IMR-90 (cell line): ENCODE measurements at regions not wholly inside any gene's neighbourhood (a gene's known extent, or its start where the extent isn't known, plus 50 kb on each side); places are given as distances from the start of the nearest gene placed in this dataset.

Source experiments
- BHLHE40 ChIP-seq: fragments of 150-350 bp; IDR thresholded peaks from 2 replicates; pipeline ENCODE4 v1.6.1; 2016; ENCODE audit warnings: mild to moderate bottlenecking, low read depth, low read length
- CHD1 ChIP-seq: IDR thresholded peaks from 2 replicates; pipeline ENCODE4 v1.6.1; 2012; ENCODE audit warnings: low read depth, low read length, improper control_type of control experiment
- CTCF ChIP-seq: conservative IDR thresholded peaks from 2 replicates; pipeline ENCODE4 v1.5.1; 2012; ENCODE audit warnings: mild to moderate bottlenecking, low read depth, low read length, improper control_type of control experiment
- FOS ChIP-seq: fragments of 150-350 bp; IDR thresholded peaks from 2 replicates; pipeline ENCODE4 v1.6.1; 2016; ENCODE audit warnings: low read depth, low read length
- MXI1 ChIP-seq: IDR thresholded peaks from 2 replicates; pipeline ENCODE4 v1.6.1; 2012; ENCODE audit warnings: low read depth, mild to moderate bottlenecking, low read length, moderate library complexity, borderline replicate concordance
- NFE2L2 ChIP-seq: fragments of 150-350 bp; IDR thresholded peaks from 2 replicates; pipeline ENCODE4 v1.6.1; 2016; ENCODE audit warnings: low read depth, mild to moderate bottlenecking, low read length
- POLR2A ChIP-seq: IDR thresholded peaks from 2 replicates; pipeline ENCODE4 v1.6.1; 2012; ENCODE audit warnings: mild to moderate bottlenecking, low read depth, low read length
- RAD21 ChIP-seq: IDR thresholded peaks from 2 replicates; pipeline ENCODE4 v1.6.1; 2012; ENCODE audit warnings: low read length, improper control_type of control experiment
- RCOR1 ChIP-seq: IDR thresholded peaks from 2 replicates; pipeline ENCODE4 v1.6.1; 2012; ENCODE audit warnings: mild to moderate bottlenecking, low read length, improper control_type of control experiment; ENCODE audit not compliant: insufficient replicate concordance
- RFX5 ChIP-seq: IDR thresholded peaks from 2 replicates; pipeline ENCODE4 v1.8.0; 2012; ENCODE audit warnings: low read depth, mild to moderate bottlenecking, low read length, moderate library complexity
- SMC3 ChIP-seq: fragments of 150-350 bp; IDR thresholded peaks from 2 replicates; pipeline ENCODE4 v1.6.1; 2016; ENCODE audit warnings: low read depth, mild to moderate bottlenecking, antibody characterized with exemption, low read length, moderate library complexity
- USF2 ChIP-seq: fragments of 150-350 bp; IDR thresholded peaks from 2 replicates; pipeline ENCODE4 v1.6.1; 2017; ENCODE audit warnings: mild to moderate bottlenecking, antibody characterized with exemption, low read length, low read depth

- TF ChIP-seq CTCF (no peak), RAD21 (no peak), USF2 (no peak), POLR2A (no peak), RCOR1 (no peak), RFX5 (no peak), CHD1 (no peak), FOS (no peak), BHLHE40 (no peak), MXI1 (no peak), NFE2L2 (no peak), SMC3 (no peak)
Observed at GRCh38 chr6:49328051-49328744, 134.9 kb downstream of the MMUT start.
